ENCODE measurements at regions not wholly inside any gene's neighbourhood (a gene's known extent, or its start where the extent isn't known, plus 50 kb on each side); places are given as distances from the start of the nearest gene placed in this dataset.

- DNase-seq (ENCODE audit: low spot score): no peak
Measured at GRCh38 chr5:103646698-103647614, 84.4 kb upstream of the NUDT12 start.

DNA sequence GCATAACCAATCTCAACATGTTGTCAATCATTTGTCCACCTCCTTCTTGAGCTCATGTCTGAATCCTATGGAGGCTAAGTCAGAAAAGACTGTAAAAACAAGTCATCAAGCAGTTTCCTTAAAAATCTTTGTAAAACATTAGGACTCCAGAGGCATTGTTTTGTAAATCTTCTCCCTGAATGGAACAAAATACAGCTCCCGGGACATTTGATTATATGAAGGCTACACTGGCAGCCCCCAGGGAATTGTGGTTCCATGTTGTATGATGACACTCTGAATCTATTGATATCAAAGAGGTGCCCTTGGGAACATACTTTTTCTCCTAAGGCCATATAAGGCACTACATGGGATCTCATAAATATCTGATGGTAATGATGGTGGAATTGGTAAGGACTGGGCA is 83.2 kb upstream of the NUDT12 start:
- DNase-seq (ENCODE audit: low spot score): no peak

DNA sequence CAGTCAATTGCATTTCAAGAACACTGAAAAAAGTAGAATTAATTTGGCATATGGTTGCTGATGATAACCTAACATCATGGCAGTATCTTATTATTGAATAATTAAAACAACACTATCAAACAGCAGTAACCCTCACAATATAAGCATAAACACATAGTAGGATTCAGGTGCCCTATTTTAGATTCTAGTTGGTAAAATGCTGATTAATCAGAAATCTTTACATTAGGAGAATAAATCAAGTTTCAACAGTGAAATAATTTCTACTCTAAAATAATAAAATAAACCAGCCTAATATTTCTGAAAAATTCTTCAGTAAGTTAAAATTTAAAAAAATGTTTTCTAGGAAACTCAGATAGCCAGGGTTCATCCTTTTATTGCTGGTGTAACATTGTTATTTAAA is 76.4 kb upstream of the NUDT12 start:
- DNase-seq (ENCODE audit: low spot score): no peak

DNA sequence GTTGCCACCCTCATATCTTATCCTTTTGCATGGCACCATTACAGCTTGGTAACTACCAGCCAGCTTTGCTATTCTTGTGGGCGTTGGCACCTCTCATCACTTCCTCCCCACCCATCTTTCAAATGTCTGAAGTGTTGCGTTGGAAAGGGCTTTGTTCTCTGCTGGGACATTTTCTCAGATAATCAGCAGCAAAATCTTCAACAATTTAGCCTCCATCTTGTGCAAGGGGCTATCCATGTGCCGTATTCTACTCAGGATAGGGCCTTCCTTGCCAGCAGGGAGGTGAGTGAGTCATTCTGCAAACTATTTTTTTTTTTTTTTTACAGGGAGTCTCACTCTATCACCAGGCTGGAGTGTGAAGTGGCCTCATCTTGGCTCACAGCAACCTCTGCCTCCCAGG is 62.1 kb upstream of the NUDT12 start:
- no peak for DNase-seq (ENCODE audit: low spot score)

GRCh38 chr5:103624035-103624480 is 61.5 kb upstream of the NUDT12 start:
- no peak for DNase-seq (ENCODE audit: low spot score)

DNA sequence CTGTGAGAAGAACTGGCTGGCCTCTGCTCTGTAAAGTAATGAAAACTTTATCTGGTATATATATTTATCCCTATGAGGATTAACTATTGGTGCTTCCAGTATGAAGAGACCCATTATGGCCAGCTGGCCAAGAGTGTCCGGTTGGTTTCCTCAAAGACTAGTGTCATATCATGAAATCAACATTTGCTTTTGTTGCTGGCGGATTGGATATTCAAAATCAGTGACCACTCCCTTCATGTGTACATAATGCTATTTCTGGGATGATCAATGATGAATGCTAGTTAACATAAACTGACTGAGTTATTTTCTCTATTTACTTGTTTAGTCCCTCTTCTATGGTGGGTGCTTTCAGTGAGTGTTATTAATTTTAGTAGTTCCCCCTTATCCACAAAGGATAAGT is 60.8 kb upstream of the NUDT12 start:
- no peak for DNase-seq (ENCODE audit: low spot score)

GRCh38 chr5:103621548-103621930 is 59.0 kb upstream of the NUDT12 start:
- no peak for DNase-seq (ENCODE audit: low spot score)

- DNase-seq (ENCODE audit: low spot score): no peak
Measured at GRCh38 chr5:103620851-103621547, 58.4 kb upstream of the NUDT12 start.

GRCh38 chr5:103617913-103618312 is 55.3 kb upstream of the NUDT12 start:
- no peak for DNase-seq (ENCODE audit: low spot score)

DNA sequence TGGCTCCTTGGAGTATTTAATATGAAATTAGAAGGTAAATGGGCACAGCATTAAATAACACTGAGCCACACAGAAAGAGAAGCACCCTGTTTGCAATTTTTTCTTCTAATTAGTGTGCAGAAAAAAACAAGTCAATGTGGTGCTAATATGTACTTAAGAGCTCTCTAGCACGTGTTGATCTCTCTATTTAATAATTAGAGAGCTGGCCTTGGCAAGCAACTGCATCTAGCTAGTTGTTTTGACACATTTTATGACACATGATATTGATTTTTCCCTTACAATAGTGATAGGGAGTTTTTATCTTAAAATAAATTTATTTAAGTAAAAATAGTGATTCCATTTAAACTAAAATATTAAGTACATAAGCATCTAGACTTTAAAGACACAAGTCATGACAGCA is 54.5 kb upstream of the NUDT12 start:
- no peak for DNase-seq (ENCODE audit: low spot score)

DNA sequence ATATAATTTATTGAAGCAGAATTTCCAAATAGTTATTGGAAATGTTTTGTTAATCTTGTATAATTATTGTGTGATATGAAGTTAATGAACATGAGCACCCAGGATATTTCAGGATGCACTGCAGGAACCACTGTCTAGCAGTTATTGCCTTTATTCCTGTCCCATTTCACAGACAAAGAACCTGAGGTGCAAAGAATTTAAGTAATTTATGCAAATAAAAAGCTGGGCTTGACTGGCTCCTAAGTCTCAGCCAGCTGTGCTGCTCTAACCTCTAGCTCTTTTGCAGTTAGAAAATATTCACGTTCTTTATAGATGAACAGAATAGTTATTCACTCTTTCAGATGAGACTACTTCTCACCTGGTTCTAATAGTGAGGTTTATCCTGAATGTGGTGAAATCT is 50.0 kb upstream of the NUDT12 start:
- DNase-seq (ENCODE audit: low spot score): no peak

All from CD4-positive, alpha-beta T cell treated with Interleukin-6 at 100 ng/mL for 8 hours (primary cell).